CD4-positive, alpha-beta memory T cell (primary cell): ENCODE measurements at regions not wholly inside any gene's neighbourhood (a gene's known extent, or its start where the extent isn't known, plus 50 kb on each side); places are given as distances from the start of the nearest gene placed in this dataset.

Experiments
- CTCF ChIA-PET: fragments of 350-600 bp; sonication (Branson Sonifier 250); formaldehyde crosslinking; loops from one replicate; lab custom pipeline; 2021; ENCODE audit warnings: inconsistent platforms; ENCODE audit not compliant: partially characterized antibody; lab: Charles Lee
- POLR2A ChIA-PET: fragments of 350-600 bp; sonication (Branson Sonifier 250); formaldehyde crosslinking; loops from one replicate; lab custom pipeline; 2021; ENCODE audit not compliant: partially characterized antibody; lab: Charles Lee
- DNase-seq, 5 donors: peaks; one replicate each; pipeline versions ENCODE4 v3.0.0 to v3.0.0-alpha.2; 2020 to 2022; ENCODE audit warnings: mixed read lengths in 1 of 5
- H3K27ac ChIP-seq: one replicate; pipeline ENCODE4 v1.7.0; 2013; ENCODE audit warnings: low read depth, low read length
- H3K27me3 ChIP-seq: 2 replicates; pipeline ENCODE4 v1.7.0; 2013; ENCODE audit warnings: mild to moderate bottlenecking, low read length, moderate library complexity; ENCODE audit not compliant: insufficient read depth
- H3K36me3 ChIP-seq: 2 replicates; pipeline ENCODE4 v1.7.0; 2013; ENCODE audit warnings: mild to moderate bottlenecking, low read length, moderate library complexity; ENCODE audit not compliant: insufficient read depth
- H3K4me1 ChIP-seq: 2 replicates; pipeline ENCODE4 v1.7.0; 2013; ENCODE audit warnings: mild to moderate bottlenecking, low read length, moderate library complexity; ENCODE audit not compliant: insufficient read depth
- H3K4me3 ChIP-seq, 2 donors: one replicate each; pipeline ENCODE4 v1.7.0; 2013; ENCODE audit warnings: low read length in 2 of 2, mild to moderate bottlenecking in 1 of 2
- H3K9me3 ChIP-seq, 2 donors: one replicate each; pipeline ENCODE4 v1.7.0; 2013; ENCODE audit warnings: low read length in 2 of 2, control low read depth in 1 of 2; ENCODE audit not compliant: control insufficient read depth in 1 of 2
- H3K27ac Mint-ChIP-seq, 7 donors: one replicate each; pipeline ENCODE4 v1.8.0; 2020 to 2021; ENCODE audit warnings: mixed read lengths in 7 of 7, mild to moderate bottlenecking in 6 of 7, inconsistent platforms in 3 of 7, moderate library complexity in 3 of 7
- H3K27me3 Mint-ChIP-seq, 2 donors: one replicate each; pipeline ENCODE4 v1.8.0; 2020 to 2021; ENCODE audit warnings: mixed read lengths in 2 of 2
- H3K36me3 Mint-ChIP-seq, 2 donors: one replicate each; pipeline ENCODE4 v1.8.0; 2020 to 2021; ENCODE audit warnings: mixed read lengths in 2 of 2, inconsistent platforms in 1 of 2, mild to moderate bottlenecking in 1 of 2
- H3K4me1 Mint-ChIP-seq, 4 donors: one replicate each; pipeline ENCODE4 v1.8.0; 2020 to 2021; ENCODE audit warnings: mixed read lengths in 4 of 4, mild to moderate bottlenecking in 1 of 4
- H3K4me3 Mint-ChIP-seq, 8 donors: one replicate each; pipeline ENCODE4 v1.8.0; 2020 to 2021; ENCODE audit warnings: mixed read lengths in 8 of 8, mild to moderate bottlenecking in 7 of 8, moderate library complexity in 6 of 8, inconsistent platforms in 3 of 8
- H3K9me3 Mint-ChIP-seq, 8 donors: one replicate each; pipeline ENCODE4 v1.8.0; 2020 to 2021; ENCODE audit warnings: mixed read lengths in 8 of 8, mild to moderate bottlenecking in 5 of 8, inconsistent platforms in 3 of 8, moderate library complexity in 1 of 8
- intact Hi-C: fragments of 100-400 bp; cut with micrococcal nuclease; formaldehyde crosslinking; loops from one replicate; pipeline ENCODE4 v1.15.1; 2023

DNA sequence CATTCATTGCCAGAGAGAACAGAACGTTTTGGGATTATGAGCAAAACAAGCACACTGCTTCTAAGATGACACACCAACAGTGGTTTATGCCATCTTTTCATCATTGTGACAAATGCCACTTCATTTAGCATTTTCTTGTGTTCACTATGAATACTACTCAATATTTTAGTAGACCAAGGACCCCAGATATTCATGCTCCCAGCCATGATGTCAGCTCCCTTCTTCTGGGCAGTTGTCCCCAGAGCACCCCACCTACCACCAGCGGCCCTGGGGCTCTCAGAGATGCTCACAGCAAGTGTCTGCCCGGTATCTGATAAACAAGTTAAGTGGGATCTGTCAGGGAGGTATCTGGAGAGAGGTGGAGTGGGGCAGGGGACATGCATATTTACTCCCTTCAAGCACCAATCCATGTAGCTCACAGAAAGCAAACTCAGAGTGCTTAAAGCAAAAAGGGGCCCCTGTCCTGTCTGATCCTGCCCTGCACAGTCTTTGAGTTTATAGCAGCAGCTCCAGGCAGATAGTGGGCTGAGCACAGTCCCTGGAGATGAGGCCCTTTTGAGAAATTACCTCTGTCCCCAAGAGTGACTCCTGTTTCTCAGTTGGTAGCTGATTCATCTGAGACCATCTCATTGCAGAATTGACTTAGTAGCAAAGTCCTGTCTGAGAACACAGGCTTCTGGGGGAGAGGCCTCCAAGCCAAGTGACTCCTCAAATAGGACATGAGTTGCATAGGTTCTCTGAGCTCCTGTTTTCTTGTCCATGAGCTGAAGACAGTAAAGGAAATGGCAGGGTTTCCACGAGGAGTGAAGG is 281.8 kb upstream of the KLF6 start:
- Mint-ChIP-seq H3K4me1 (peaks cover 4 to 15% (median 8%) of the 10 kb centered on the region in 4 donors), H3K9me3 (no peaks in the 10 kb centered on the region), H3K27me3 (no peaks in the 10 kb centered on the region), H3K4me3 (no peak overlapping the region), H3K36me3 (no peaks in the 10 kb centered on the region), H3K27ac (peak overlapping the region in 2 of 7 donors; percentile 5 to 59)
- H3K4me3 ChIP-seq = no peak overlapping the region
- H3K27me3 ChIP-seq = no peaks in the 10 kb centered on the region
- no peak for DNase-seq
- CTCF ChIA-PET = no interaction called here
- no peaks in the 10 kb centered on the region for H3K36me3 ChIP-seq
- no peaks in the 10 kb centered on the region for H3K9me3 ChIP-seq
- intact Hi-C loops = no loop called here
- H3K27ac ChIP-seq = no peak overlapping the region
- POLR2A ChIA-PET = interaction anchor here (1.1 kb wide), 1 partner anchor 9 kb away, joined by 4 read pairs; no protein-coding TSS in a partner anchor
- peaks cover 26% of the 10 kb centered on the region for H3K4me1 ChIP-seq

DNA sequence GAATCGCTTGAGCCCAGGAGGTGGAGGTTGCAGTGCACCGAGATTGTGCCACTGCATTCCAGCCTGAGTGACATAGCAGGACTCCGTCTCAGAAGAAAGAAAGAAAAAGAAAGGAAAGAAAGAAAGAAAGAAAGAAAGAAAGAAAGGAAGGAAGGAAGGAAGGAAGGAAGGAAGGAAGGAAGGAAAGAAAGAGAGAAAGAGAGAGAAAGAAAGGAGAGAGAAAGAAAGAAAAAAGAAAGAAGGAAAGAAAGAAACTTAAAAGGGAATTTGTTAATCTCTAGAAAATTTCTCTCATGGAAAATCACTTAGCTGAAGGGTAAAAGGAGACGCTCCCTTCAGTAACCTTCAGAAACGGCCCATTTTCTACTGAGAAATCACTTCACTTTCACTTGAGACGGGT is 279.5 kb upstream of the KLF6 start:
- no peaks in the 10 kb centered on the region for H3K27me3 Mint-ChIP-seq
- Histone ChIP-seq H3K27me3 (no peaks in the 10 kb centered on the region), H3K9me3 (no peaks in the 10 kb centered on the region), H3K4me1 (peaks cover 42% of the 10 kb centered on the region), H3K36me3 (no peaks in the 10 kb centered on the region), H3K4me3 (no peak overlapping the region), H3K27ac (no peak overlapping the region)
- CTCF ChIA-PET = no interaction called here
- no peak overlapping the region for H3K27ac Mint-ChIP-seq
- intact Hi-C loops = no loop called here
- DNase-seq = no peak
- no peaks in the 10 kb centered on the region for H3K36me3 Mint-ChIP-seq
- POLR2A ChIA-PET = no interaction called here
- no peak overlapping the region for H3K4me3 Mint-ChIP-seq
- no peaks in the 10 kb centered on the region for H3K9me3 Mint-ChIP-seq
- H3K4me1 Mint-ChIP-seq = peaks cover 22 to 36% (median 27%) of the 10 kb centered on the region in 4 donors

- no peaks in the 10 kb centered on the region for H3K36me3 ChIP-seq
- peaks cover 44% of the 10 kb centered on the region for H3K4me1 ChIP-seq
- H3K9me3 ChIP-seq = no peaks in the 10 kb centered on the region
- H3K4me1 Mint-ChIP-seq = peaks cover 22 to 38% (median 29%) of the 10 kb centered on the region in 4 donors
- no peaks in the 10 kb centered on the region for H3K9me3 Mint-ChIP-seq
- H3K27ac Mint-ChIP-seq = peak overlapping the region in 1 of 7 donors; percentile 54
- intact Hi-C loops = no loop called here
- no peaks in the 10 kb centered on the region for H3K36me3 Mint-ChIP-seq
- H3K27me3 ChIP-seq = no peaks in the 10 kb centered on the region
- ChIA-PET POLR2A (no interaction called here), CTCF (no interaction called here)
- no peak overlapping the region for H3K4me3 ChIP-seq
- no peaks in the 10 kb centered on the region for H3K27me3 Mint-ChIP-seq
- no peak for DNase-seq
- H3K4me3 Mint-ChIP-seq = no peak overlapping the region
- no peak overlapping the region for H3K27ac ChIP-seq
Observed at GRCh38 chr10:4063717-4064116, 278.7 kb upstream of the KLF6 start.

DNA sequence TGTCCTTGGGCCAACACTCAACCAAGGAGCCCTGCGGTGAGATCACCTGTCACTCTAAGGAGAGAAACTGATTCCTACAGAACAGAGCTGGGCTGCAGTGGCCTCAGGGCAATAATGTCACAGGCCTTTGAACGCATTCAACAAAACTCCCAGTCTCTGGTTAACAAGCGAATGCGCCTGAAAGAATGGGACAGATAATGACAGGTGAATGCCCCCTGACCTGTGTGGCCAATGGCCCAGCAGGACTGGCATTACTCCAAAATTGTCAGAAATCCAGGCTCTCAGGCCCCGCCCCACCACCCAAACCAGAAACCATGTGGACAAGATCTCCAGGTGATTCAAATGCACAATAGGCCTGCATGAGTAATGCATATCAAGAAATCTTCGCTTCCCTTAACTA is 277.7 kb upstream of the KLF6 start:
- DNase-seq = no peak
- H3K27ac ChIP-seq = no peak overlapping the region
- peaks cover 43% of the 10 kb centered on the region for H3K4me1 ChIP-seq
- H3K36me3 ChIP-seq = no peaks in the 10 kb centered on the region
- no peaks in the 10 kb centered on the region for H3K9me3 Mint-ChIP-seq
- no peaks in the 10 kb centered on the region for H3K27me3 Mint-ChIP-seq
- no peaks in the 10 kb centered on the region for H3K9me3 ChIP-seq
- H3K36me3 Mint-ChIP-seq = no peaks in the 10 kb centered on the region
- H3K4me1 Mint-ChIP-seq = peaks cover 22 to 38% (median 31%) of the 10 kb centered on the region in 4 donors
- ChIA-PET CTCF (no interaction called here), POLR2A (interaction anchor here (1.3 kb wide), 1 partner anchor 278 kb away, joined by 6 read pairs; the partner anchor contains the start of gene KLF6)
- no peak overlapping the region for H3K4me3 ChIP-seq
- H3K27me3 ChIP-seq = no peaks in the 10 kb centered on the region
- no peak overlapping the region for H3K4me3 Mint-ChIP-seq
- intact Hi-C loops = no loop called here
- peak overlapping the region in 1 of 7 donors; percentile 36 for H3K27ac Mint-ChIP-seq

DNA sequence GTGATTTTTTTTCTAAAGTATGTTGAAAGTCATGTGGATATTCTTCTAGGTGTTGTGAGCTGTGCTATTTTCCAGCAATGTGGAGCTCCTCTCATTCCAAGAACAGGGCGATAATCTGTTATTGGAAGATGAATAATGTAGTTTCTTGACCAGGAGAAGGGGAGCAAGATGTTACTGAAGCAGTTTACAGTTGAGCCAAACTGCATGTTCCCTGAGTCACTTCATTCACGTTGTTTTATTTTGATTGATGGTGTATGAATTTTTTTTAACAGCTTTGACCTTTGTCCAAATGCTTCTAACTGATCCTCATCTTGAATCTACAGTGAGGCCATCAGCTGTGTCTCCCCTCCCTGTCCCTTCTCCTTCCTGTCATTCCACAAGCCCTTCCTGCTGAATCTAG is 277.1 kb upstream of the KLF6 start:
- H3K9me3 Mint-ChIP-seq = no peaks in the 10 kb centered on the region
- no peaks in the 10 kb centered on the region for H3K36me3 Mint-ChIP-seq
- ChIA-PET POLR2A (interaction anchor here (1.3 kb wide), 1 partner anchor 277 kb away, joined by 6 read pairs; the partner anchor contains the start of gene KLF6), CTCF (no interaction called here)
- Histone ChIP-seq H3K27me3 (no peaks in the 10 kb centered on the region), H3K4me3 (no peak overlapping the region), H3K27ac (no peak overlapping the region), H3K4me1 (peaks cover 37% of the 10 kb centered on the region), H3K9me3 (no peaks in the 10 kb centered on the region), H3K36me3 (no peaks in the 10 kb centered on the region)
- no peaks in the 10 kb centered on the region for H3K27me3 Mint-ChIP-seq
- intact Hi-C loops = no loop called here
- peak overlapping the region in 1 of 8 donors; percentile 15 for H3K4me3 Mint-ChIP-seq
- DNase-seq = no peak
- H3K4me1 Mint-ChIP-seq = peaks cover 23 to 38% (median 31%) of the 10 kb centered on the region in 4 donors
- peak overlapping the region in 3 of 7 donors; percentile 64 to 72 (median 70) for H3K27ac Mint-ChIP-seq

- POLR2A ChIA-PET = interaction anchor here (1.3 kb wide), 1 partner anchor 276 kb away, joined by 6 read pairs; the partner anchor contains the start of gene KLF6
- H3K27me3 ChIP-seq = no peaks in the 10 kb centered on the region
- Mint-ChIP-seq H3K4me1 (peaks cover 23 to 36% (median 31%) of the 10 kb centered on the region in 4 donors), H3K9me3 (no peaks in the 10 kb centered on the region), H3K36me3 (no peaks in the 10 kb centered on the region), H3K27ac (peak overlapping the region in 6 of 7 donors; percentile 57 to 84 (median 70)), H3K27me3 (no peaks in the 10 kb centered on the region), H3K4me3 (peak overlapping the region in 6 of 8 donors; percentile 2 to 55 (median 20))
- H3K4me1 ChIP-seq = peaks cover 31% of the 10 kb centered on the region
- CTCF ChIA-PET = no interaction called here
- H3K36me3 ChIP-seq = no peaks in the 10 kb centered on the region
- no peak overlapping the region for H3K4me3 ChIP-seq
- intact Hi-C loops = no loop called here
- DNase-seq = peak in 1 of 5 donors; percentile 60
- no peaks in the 10 kb centered on the region for H3K9me3 ChIP-seq
- no peak overlapping the region for H3K27ac ChIP-seq
Observed at GRCh38 chr10:4061441-4061951, 276.5 kb upstream of the KLF6 start.

GRCh38 chr10:4059471-4060138 is 274.6 kb upstream of the KLF6 start:
- no peaks in the 10 kb centered on the region for H3K36me3 ChIP-seq
- ChIA-PET POLR2A (interaction anchor here (0.6 to 2.8 kb wide), 25 partner anchors 10 to 302 kb away, joined by 3 to 31 read pairs (median 4); partner anchors contain the start of gene KLF6), CTCF (interaction anchor here (0.7 to 1.2 kb wide), 4 partner anchors 15 to 124 kb away, joined by 3 read pairs; no protein-coding TSS in a partner anchor)
- Mint-ChIP-seq H3K4me3 (peak overlapping the region in 7 of 8 donors; percentile 58 to 79 (median 63)), H3K36me3 (no peaks in the 10 kb centered on the region), H3K4me1 (peaks cover 23 to 32% (median 28%) of the 10 kb centered on the region in 4 donors), H3K27me3 (no peaks in the 10 kb centered on the region), H3K9me3 (no peaks in the 10 kb centered on the region), H3K27ac (peak overlapping the region; percentile 68 to 94 (median 89))
- DNase-seq = peak; percentile 26 to 68 (median 45)
- no peak overlapping the region for H3K4me3 ChIP-seq
- intact Hi-C loops = no loop called here
- no peaks in the 10 kb centered on the region for H3K9me3 ChIP-seq
- no peak overlapping the region for H3K27ac ChIP-seq
- no peaks in the 10 kb centered on the region for H3K27me3 ChIP-seq
- H3K4me1 ChIP-seq = peaks cover 31% of the 10 kb centered on the region
